ENCODE measurements at regions not wholly inside any gene's neighbourhood (a gene's known extent, or its start where the extent isn't known, plus 50 kb on each side); places are given as distances from the start of the nearest gene placed in this dataset.

DNA sequence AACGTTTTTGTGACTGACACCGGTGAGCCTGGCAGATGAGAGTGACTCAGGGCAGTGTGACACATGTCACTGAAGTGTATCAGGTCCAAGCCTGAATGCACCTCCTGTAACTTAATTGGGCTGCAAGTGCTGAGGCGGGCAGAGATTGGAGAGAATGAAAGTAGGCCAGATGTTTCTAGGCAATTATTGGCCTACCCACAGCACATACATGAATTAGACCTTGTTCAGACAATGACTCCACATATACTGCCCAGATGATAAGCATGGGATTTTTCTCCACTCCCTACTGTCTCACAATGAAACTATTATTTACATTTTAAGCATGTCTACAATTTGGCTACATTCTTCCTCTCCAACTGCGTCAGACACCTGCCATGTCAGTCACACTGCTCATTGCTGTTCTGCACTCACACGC, 187.3 kb upstream of the ZNF385D start (continued):
- TF ChIP-seq, protein P1, sequence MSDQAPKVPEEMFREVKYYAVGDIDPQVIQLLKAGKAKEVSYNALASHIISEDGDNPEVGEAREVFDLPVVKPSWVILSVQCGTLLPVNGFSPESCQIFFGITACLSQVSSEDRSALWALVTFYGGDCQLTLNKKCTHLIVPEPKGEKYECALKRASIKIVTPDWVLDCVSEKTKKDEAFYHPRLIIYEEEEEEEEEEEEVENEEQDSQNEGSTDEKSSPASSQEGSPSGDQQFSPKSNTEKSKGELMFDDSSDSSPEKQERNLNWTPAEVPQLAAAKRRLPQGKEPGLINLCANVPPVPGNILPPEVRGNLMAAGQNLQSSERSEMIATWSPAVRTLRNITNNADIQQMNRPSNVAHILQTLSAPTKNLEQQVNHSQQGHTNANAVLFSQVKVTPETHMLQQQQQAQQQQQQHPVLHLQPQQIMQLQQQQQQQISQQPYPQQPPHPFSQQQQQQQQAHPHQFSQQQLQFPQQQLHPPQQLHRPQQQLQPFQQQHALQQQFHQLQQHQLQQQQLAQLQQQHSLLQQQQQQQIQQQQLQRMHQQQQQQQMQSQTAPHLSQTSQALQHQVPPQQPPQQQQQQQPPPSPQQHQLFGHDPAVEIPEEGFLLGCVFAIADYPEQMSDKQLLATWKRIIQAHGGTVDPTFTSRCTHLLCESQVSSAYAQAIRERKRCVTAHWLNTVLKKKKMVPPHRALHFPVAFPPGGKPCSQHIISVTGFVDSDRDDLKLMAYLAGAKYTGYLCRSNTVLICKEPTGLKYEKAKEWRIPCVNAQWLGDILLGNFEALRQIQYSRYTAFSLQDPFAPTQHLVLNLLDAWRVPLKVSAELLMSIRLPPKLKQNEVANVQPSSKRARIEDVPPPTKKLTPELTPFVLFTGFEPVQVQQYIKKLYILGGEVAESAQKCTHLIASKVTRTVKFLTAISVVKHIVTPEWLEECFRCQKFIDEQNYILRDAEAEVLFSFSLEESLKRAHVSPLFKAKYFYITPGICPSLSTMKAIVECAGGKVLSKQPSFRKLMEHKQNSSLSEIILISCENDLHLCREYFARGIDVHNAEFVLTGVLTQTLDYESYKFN (CRISPR knock-in tag; conservative IDR thresholded peaks at IDR 0.05) = no peak
- no peak for TF ChIP-seq MIER2 (CRISPR knock-in tag; IDR thresholded peaks at IDR 0.05)

DNA sequence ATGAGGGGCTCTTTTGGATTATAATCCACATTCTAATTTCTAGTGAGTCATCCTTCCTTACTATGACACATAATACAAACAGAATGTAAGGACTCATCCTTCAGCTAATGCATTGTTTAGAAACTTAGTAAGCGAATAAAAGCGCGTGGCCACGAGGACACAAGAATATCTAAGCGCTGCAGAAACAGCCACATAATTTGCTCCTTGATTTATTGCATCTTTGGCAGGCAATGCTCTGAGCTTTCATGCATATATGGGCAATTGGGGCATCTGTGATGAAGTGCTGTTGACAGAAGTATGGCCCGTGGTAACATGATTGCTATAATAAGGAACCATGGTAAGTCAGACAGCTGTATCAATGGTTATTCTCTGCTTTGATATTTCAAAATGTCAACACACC, 191.3 kb upstream of the ZNF385D start:
- Histone ChIP-seq H3K9ac (ENCODE audit: insufficient read depth, low read depth, low read length) (no peak overlapping the region), H3K4me1 (ENCODE audit: insufficient read depth, low read length) (no peaks in the 10 kb centered on the region), H2AFZ (ENCODE audit: low read length) (no peak overlapping the region), H3K79me2 (ENCODE audit: insufficient read depth, low read length) (no peaks in the 10 kb centered on the region), H3K27me3 (ENCODE audit: control insufficient read depth in 1 of 2, insufficient read depth in 2 of 2, low read length in 2 of 2) (no peaks in the 10 kb centered on the region), H3K27ac (ENCODE audit: extremely low read length, insufficient read depth, low read length) (no peak overlapping the region), H3K9me3 (ENCODE audit: low read length) (no peaks in the 10 kb centered on the region), H3K36me3 (replicated peaks in 1 of 2; ENCODE audit: control insufficient read depth in 1 of 2, insufficient read depth in 2 of 2, low read length in 2 of 2) (no peaks in the 10 kb centered on the region), H3K4me3 (replicated peaks in 1 of 3; ENCODE audit: insufficient read depth in 1 of 3, low read depth in 2 of 3, low read length in 3 of 3) (no peak overlapping the region), H4K20me1 (ENCODE audit: insufficient read depth, low read length) (no peaks in the 10 kb centered on the region), H3K4me2 (ENCODE audit: low read depth, low read length) (no peak overlapping the region)
- no peak for TF ChIP-seq JDP2 (CRISPR knock-in tag; IDR thresholded peaks at IDR 0.05; ENCODE audit: borderline replicate concordance)
- TF ChIP-seq, protein P2, sequence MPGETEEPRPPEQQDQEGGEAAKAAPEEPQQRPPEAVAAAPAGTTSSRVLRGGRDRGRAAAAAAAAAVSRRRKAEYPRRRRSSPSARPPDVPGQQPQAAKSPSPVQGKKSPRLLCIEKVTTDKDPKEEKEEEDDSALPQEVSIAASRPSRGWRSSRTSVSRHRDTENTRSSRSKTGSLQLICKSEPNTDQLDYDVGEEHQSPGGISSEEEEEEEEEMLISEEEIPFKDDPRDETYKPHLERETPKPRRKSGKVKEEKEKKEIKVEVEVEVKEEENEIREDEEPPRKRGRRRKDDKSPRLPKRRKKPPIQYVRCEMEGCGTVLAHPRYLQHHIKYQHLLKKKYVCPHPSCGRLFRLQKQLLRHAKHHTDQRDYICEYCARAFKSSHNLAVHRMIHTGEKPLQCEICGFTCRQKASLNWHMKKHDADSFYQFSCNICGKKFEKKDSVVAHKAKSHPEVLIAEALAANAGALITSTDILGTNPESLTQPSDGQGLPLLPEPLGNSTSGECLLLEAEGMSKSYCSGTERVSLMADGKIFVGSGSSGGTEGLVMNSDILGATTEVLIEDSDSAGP (CRISPR knock-in tag; IDR thresholded peaks at IDR 0.05; ENCODE audit: borderline replicate concordance) = no peak
- ATAC-seq = no peak
- intact Hi-C loops (cut with micrococcal nuclease; ENCODE audit: unreplicated experiment) (no loop called here), in situ Hi-C loops (cut with HindIII; ENCODE audit: extremely low pct_ligation_motif_present, low pct_unique_long_range_greater_than_20kb) (no loop called here)
- FAIRE-seq = no peak
- ChIA-PET CTCF (ENCODE audit: low intra/inter-chr PET ratio, low total read pairs) (no interaction called here), POLR2A (no interaction called here)
- no TSS peak for BruUV-seq (replicated peaks)
- 3% methylated on average over 6 of the region's 6 CpGs for WGBS (ENCODE audit: low lambda C conversion rate)
- DNase-seq (ENCODE audit: low spot score) = no peak

Measured in HepG2 (cell line).